ENCODE measurements at regions not wholly inside any gene's neighbourhood (a gene's known extent, or its start where the extent isn't known, plus 50 kb on each side); places are given as distances from the start of the nearest gene placed in this dataset.
"Not testable (repeated sequence)": the region's sequence is repeated elsewhere in the genome, so short reads cannot be mapped to it uniquely, and the experiment has no call there.

DNA sequence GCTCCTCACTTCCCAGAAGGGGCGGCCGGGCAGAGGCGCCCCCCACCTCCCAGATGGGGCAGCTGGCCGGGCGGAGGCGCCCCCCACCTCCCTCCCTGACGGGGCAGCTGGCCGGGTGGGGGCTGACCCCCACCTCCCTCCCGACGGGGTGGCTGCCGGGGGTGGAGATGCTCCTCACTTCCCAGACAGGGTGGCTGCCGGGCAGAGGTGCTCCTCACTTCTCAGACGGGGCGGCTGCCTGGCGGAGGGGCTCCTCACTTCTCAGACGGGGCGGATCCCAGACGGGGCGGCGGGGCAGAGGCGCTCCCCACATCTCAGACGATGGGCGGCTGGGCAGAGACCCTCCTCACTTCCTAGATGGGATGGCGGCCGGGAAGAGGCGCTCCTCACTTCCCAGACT, 177.4 kb upstream of the FLRT2 start:
- TF ChIP-seq, protein P1, sequence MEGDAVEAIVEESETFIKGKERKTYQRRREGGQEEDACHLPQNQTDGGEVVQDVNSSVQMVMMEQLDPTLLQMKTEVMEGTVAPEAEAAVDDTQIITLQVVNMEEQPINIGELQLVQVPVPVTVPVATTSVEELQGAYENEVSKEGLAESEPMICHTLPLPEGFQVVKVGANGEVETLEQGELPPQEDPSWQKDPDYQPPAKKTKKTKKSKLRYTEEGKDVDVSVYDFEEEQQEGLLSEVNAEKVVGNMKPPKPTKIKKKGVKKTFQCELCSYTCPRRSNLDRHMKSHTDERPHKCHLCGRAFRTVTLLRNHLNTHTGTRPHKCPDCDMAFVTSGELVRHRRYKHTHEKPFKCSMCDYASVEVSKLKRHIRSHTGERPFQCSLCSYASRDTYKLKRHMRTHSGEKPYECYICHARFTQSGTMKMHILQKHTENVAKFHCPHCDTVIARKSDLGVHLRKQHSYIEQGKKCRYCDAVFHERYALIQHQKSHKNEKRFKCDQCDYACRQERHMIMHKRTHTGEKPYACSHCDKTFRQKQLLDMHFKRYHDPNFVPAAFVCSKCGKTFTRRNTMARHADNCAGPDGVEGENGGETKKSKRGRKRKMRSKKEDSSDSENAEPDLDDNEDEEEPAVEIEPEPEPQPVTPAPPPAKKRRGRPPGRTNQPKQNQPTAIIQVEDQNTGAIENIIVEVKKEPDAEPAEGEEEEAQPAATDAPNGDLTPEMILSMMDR (IDR thresholded peaks at IDR 0.05), result not testable (repeated sequence)
- TF ChIP-seq RAD21 (conservative IDR thresholded peaks at IDR 0.05 in 1 of 2, IDR thresholded peaks at IDR 0.05 in 1 of 2); JUN (IDR thresholded peaks at IDR 0.05): not testable (repeated sequence)
- TF ChIP-seq, protein P2, sequence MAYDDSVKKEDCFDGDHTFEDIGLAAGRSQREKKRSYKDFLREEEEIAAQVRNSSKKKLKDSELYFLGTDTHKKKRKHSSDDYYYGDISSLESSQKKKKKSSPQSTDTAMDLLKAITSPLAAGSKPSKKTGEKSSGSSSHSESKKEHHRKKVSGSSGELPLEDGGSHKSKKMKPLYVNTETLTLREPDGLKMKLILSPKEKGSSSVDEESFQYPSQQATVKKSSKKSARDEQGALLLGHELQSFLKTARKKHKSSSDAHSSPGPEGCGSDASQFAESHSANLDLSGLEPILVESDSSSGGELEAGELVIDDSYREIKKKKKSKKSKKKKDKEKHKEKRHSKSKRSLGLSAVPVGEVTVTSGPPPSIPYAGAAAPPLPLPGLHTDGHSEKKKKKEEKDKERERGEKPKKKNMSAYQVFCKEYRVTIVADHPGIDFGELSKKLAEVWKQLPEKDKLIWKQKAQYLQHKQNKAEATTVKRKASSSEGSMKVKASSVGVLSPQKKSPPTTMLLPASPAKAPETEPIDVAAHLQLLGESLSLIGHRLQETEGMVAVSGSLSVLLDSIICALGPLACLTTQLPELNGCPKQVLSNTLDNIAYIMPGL (CRISPR knock-in tag; IDR thresholded peaks at IDR 0.05; ENCODE audit: borderline replicate concordance), result not testable (repeated sequence)
